MM.1S (cell line): ENCODE measurements at regions not wholly inside any gene's neighbourhood (a gene's known extent, or its start where the extent isn't known, plus 50 kb on each side); places are given as distances from the start of the nearest gene placed in this dataset.

Source experiments
- DNase-seq: peaks from one replicate; pipeline ENCODE4 v3.0.0-alpha.2; 2015
- H2AFZ ChIP-seq: fragments of 300-600 bp; sonication (generic); 2 replicates; pipeline ENCODE4 v1.6.0; 2016; ENCODE audit warnings: antibody characterized with exemption, low read length
- H3F3A ChIP-seq: fragments of 300-600 bp; sonication (generic); 2 replicates; pipeline ENCODE4 v1.6.1; 2016; ENCODE audit warnings: mild to moderate bottlenecking, antibody characterized with exemption, low read length, moderate library complexity, mixed read lengths; ENCODE audit not compliant: insufficient read depth
- H3K27ac ChIP-seq: fragments of 300-600 bp; sonication (generic); 2 replicates; pipeline ENCODE4 v1.5.1; 2016; ENCODE audit warnings: mild to moderate bottlenecking, low read length
- H3K27me3 ChIP-seq: fragments of 300-600 bp; sonication (generic); replicated peaks from 2 replicates; pipeline ENCODE4 v1.6.0; 2016; ENCODE audit warnings: low read length; ENCODE audit not compliant: insufficient read depth
- H3K36me3 ChIP-seq: fragments of 300-600 bp; sonication (generic); replicated peaks from 2 replicates; pipeline ENCODE4 v1.6.1; 2016; ENCODE audit warnings: mild to moderate bottlenecking, low read length, mixed read lengths; ENCODE audit not compliant: insufficient read depth
- H3K4me1 ChIP-seq: fragments of 300-600 bp; sonication (generic); 2 replicates; pipeline ENCODE4 v1.6.1; 2016; ENCODE audit warnings: low read length, mixed read lengths
- H3K4me2 ChIP-seq: fragments of 300-600 bp; sonication (generic); 2 replicates; pipeline ENCODE4 v1.6.0; 2016; ENCODE audit warnings: low read depth, low read length
- H3K4me3 ChIP-seq: fragments of 300-600 bp; sonication (generic); 2 replicates; pipeline ENCODE4 v1.5.1; 2016; ENCODE audit warnings: low read length, mixed read lengths
- H3K79me2 ChIP-seq: fragments of 300-600 bp; sonication (generic); 2 replicates; pipeline ENCODE4 v1.6.1; 2016; ENCODE audit warnings: mixed run types, low read length, mixed read lengths
- H3K9ac ChIP-seq: fragments of 300-600 bp; sonication (generic); 2 replicates; pipeline ENCODE4 v1.6.1; 2016; ENCODE audit warnings: low read length, mixed read lengths
- H3K9me2 ChIP-seq: fragments of 300-600 bp; sonication (generic); replicated peaks from 2 replicates; pipeline ENCODE4 v1.6.1; 2016; ENCODE audit warnings: mild to moderate bottlenecking, low read length, mixed read lengths; ENCODE audit not compliant: insufficient read depth
- H3K9me3 ChIP-seq: fragments of 300-600 bp; sonication (generic); replicated peaks from 2 replicates; pipeline ENCODE4 v1.6.1; 2016; ENCODE audit warnings: mild to moderate bottlenecking, low read length, mixed read lengths; ENCODE audit not compliant: insufficient read depth
- H4K20me1 ChIP-seq: fragments of 300-600 bp; sonication (generic); 2 replicates; pipeline ENCODE4 v1.6.1; 2016; ENCODE audit warnings: mild to moderate bottlenecking, low read length, moderate library complexity, mixed read lengths; ENCODE audit not compliant: insufficient read depth
- EZH2 ChIP-seq: fragments of 300-600 bp; sonication (generic); optimal IDR thresholded peaks from 2 replicates; pipeline ENCODE3; 2017; ENCODE audit warnings: low read depth, mild to moderate bottlenecking, antibody characterized with exemption, low read length, mixed read lengths
- EZH2phosphoT487 ChIP-seq: fragments of 300-600 bp; sonication (generic); IDR thresholded peaks from 2 replicates; pipeline ENCODE4 v1.6.1; 2018; ENCODE audit warnings: antibody characterized with exemption, low read length
- TF ChIP-seq, protein P1 (sequence below): fragments of 300-600 bp; sonication (generic); IDR thresholded peaks from 2 replicates; pipeline ENCODE4 v1.5.1; 2016; ENCODE audit warnings: antibody characterized with exemption, low read length, mixed read lengths

DNA sequence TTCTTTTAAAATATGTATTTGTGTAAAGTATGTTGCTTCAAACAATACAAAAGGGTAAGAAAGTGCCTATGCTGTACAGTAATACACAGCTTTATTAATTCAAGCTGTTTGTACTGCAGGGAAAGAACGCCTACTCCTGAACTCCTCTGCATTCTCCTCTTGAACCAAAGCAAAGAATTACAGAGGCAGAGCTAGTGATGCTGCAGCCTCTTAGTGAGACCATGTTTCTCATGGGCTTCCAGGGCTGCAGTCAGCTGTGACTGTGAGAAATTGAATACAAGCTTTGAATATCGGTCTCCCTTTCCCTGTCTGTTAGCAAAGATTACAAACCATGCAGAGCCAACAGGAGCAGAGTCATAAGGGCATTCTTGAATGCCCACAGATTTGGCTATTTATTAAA is 248.5 kb downstream of the SLITRK1 start:
- Histone ChIP-seq H3K4me1 (no peaks in the 10 kb centered on the region), H2AFZ (no peak overlapping the region), H3K4me3 (no peak overlapping the region), H3K27me3 (no peaks in the 10 kb centered on the region), H3K9me3 (no peaks in the 10 kb centered on the region), H3K79me2 (no peaks in the 10 kb centered on the region), H3K4me2 (no peak overlapping the region), H3K9me2 (no peaks in the 10 kb centered on the region), H3K27ac (no peak overlapping the region), H4K20me1 (no peaks in the 10 kb centered on the region), H3K36me3 (no peaks in the 10 kb centered on the region), H3F3A (no peaks in the 10 kb centered on the region), H3K9ac (no peak overlapping the region)
- no peak for DNase-seq
- TF ChIP-seq, protein P1, sequence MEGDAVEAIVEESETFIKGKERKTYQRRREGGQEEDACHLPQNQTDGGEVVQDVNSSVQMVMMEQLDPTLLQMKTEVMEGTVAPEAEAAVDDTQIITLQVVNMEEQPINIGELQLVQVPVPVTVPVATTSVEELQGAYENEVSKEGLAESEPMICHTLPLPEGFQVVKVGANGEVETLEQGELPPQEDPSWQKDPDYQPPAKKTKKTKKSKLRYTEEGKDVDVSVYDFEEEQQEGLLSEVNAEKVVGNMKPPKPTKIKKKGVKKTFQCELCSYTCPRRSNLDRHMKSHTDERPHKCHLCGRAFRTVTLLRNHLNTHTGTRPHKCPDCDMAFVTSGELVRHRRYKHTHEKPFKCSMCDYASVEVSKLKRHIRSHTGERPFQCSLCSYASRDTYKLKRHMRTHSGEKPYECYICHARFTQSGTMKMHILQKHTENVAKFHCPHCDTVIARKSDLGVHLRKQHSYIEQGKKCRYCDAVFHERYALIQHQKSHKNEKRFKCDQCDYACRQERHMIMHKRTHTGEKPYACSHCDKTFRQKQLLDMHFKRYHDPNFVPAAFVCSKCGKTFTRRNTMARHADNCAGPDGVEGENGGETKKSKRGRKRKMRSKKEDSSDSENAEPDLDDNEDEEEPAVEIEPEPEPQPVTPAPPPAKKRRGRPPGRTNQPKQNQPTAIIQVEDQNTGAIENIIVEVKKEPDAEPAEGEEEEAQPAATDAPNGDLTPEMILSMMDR: no peak
- no peak for TF ChIP-seq EZH2
- TF ChIP-seq EZH2phosphoT487: no peak

DNA sequence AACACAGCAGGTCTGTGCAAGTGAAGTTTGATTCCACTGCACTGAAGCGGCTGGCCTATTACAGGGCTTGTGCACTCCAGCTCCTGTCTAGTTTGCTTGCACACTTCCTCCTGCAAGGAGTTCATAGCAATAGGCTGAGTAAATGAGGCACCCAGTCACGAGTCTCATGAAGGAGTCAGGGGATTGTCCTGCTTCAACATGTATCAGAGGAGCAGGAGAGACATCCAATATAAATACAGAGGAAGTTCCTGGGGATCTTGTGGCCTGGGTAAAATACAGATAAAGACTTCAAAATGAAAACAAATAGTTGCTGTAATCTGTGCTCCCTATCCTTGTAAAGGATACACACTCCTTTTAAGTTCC is 259.9 kb downstream of the SLITRK1 start:
- no peaks in the 10 kb centered on the region for H3F3A ChIP-seq
- no peaks in the 10 kb centered on the region for H3K9me2 ChIP-seq
- H2AFZ ChIP-seq: no peak overlapping the region
- no peak for DNase-seq
- H3K27ac ChIP-seq: no peak overlapping the region
- H3K4me2 ChIP-seq: no peak overlapping the region
- TF ChIP-seq, protein P1: no peak
- no peak for TF ChIP-seq EZH2
- H4K20me1 ChIP-seq: no peaks in the 10 kb centered on the region
- H3K4me1 ChIP-seq: no peaks in the 10 kb centered on the region
- no peaks in the 10 kb centered on the region for H3K36me3 ChIP-seq
- no peaks in the 10 kb centered on the region for H3K79me2 ChIP-seq
- H3K9ac ChIP-seq: no peak overlapping the region
- H3K9me3 ChIP-seq: no peaks in the 10 kb centered on the region
- no peaks in the 10 kb centered on the region for H3K27me3 ChIP-seq
- H3K4me3 ChIP-seq: no peak overlapping the region

DNA sequence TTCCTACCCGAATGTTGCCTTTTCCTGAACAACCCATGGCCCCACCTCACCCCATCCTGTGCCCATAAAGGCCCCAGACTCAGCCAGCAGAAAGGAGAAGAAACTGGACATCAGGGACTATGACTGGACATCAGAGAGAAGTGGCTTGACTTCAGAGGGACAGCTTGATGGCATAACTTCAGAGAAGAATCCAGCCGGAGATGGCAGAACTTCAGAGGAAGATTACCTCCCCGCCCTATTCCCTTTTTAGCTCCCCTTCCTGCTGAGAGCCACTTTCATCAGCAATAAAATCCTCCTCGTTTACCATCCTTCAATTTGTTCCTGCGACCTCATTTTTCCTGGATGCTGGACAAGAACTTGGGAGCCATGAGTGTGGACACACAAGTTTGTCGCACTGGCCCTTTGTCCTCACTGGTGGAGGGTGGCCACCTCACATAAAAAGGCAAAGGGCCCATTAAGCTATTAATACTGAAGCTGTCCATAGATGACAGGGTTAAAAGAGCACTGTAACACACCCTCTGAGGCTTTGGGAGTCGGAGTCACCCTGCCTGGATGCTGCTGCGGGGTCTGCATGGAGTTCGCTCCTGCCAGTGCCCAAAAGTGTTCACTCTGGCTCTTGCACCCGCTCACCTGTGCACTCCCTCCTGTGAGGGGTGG is 260.4 kb downstream of the SLITRK1 start:
- DNase-seq: no peak
- no peak overlapping the region for H3K9ac ChIP-seq
- H3K79me2 ChIP-seq: no peaks in the 10 kb centered on the region
- no peaks in the 10 kb centered on the region for H4K20me1 ChIP-seq
- TF ChIP-seq EZH2phosphoT487: no peak
- TF ChIP-seq, protein P1: no peak
- no peak for TF ChIP-seq EZH2
- H3K27ac ChIP-seq: no peak overlapping the region
- no peak overlapping the region for H2AFZ ChIP-seq
- no peak overlapping the region for H3K4me3 ChIP-seq
- no peak overlapping the region for H3K4me2 ChIP-seq
- no peaks in the 10 kb centered on the region for H3K4me1 ChIP-seq
- no peaks in the 10 kb centered on the region for H3K9me3 ChIP-seq
- no peaks in the 10 kb centered on the region for H3K36me3 ChIP-seq
- H3K9me2 ChIP-seq: no peaks in the 10 kb centered on the region
- H3K27me3 ChIP-seq: no peaks in the 10 kb centered on the region
- H3F3A ChIP-seq: no peaks in the 10 kb centered on the region
